ENCODE measurements at regions not wholly inside any gene's neighbourhood (a gene's known extent, or its start where the extent isn't known, plus 50 kb on each side); places are given as distances from the start of the nearest gene placed in this dataset.
"Not testable (repeated sequence)": the region's sequence is repeated elsewhere in the genome, so short reads cannot be mapped to it uniquely, and the experiment has no call there.

- DNase-seq, result no peak
Measured at GRCh38 chr11:69205743-69206612, 50.2 kb downstream of the SMIM38 start.

GRCh38 chr11:69206613-69206965, 50.9 kb downstream of the SMIM38 start:
- not testable (repeated sequence) for DNase-seq

GRCh38 chr11:69207165-69207889, 51.6 kb downstream of the SMIM38 start:
- DNase-seq, result no peak

GRCh38 chr11:69208190-69209037, 52.7 kb downstream of the SMIM38 start:
- no peak for DNase-seq

- DNase-seq, result no peak
Measured at GRCh38 chr11:69209038-69209350, 53.3 kb downstream of the SMIM38 start.

DNA sequence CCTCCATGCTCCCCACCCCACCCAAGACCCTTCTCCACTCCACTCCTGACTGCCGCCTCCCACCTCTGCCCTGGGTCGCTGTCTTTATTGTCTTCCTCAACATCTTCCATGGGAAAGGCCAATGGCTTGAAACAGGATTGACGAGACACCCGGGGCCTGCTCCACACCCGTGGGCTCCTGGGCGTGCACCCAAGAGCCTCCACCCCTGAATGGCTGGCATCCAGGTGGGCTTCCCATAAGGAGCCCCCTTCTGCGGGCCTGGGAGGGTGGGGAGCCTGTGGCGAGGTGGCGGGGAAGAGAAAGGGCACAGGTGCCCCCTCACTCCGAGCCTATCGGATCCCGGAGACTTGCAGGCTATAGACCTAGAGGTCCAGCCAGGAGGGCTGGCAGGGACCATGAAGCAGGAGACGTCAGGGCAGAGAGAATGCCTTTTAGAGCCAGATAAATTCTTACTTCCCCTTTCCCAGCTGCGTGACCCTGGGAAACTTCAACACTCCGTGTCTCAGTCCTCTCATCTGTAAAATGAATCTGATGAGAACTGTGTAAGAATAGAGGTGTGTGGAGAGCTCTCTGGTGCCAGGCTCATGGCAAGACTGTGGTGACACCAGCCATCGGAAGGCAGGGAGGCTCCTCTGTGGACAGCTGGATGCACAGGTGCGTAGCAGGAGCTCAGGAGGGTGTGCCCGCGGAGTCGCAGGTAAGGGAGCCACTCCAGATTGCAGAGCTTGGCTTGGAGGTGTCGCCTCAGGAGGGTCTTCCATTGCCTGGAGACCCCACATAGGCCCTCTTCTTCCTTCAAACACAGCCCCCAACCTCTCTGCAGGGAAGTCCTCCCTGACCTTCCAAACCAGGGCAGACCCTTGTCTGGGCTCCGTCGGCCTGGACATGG, 53.9 kb downstream of the SMIM38 start:
- DNase-seq, result no peak

DNA sequence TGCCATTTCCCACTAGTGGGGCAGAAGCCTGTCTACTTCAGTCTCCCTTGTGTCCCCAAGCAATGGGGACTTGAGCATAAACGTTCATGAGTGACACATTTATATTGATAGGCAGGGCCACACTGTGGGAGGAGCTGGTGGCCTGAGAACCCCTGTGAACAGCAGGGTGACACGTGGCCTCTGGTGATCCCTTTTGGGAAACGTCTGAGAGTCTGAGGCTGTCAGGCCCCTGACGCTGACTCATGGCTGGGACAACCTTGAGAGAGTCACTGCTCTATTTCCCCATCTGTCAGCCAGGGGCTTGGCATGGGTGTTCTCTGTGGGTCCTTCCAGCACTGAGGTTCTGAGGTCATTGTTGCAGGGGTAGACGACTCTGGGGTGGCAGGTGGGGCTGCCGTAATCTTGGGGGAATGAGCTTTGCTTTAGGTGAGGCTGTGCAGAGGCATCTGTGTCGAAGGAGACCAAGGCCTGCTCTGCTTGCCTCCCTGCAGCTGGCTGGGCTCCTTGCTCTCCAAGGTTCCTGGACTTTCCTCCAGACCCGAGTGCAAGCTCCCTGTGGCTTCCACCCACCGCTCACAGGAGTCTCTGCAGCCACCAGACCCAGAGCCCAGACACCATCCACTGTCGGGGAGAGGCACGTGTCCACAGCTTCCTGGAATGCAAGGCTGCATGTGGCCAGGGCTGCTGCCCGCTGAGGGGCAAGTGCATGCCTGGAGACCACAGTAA, 54.7 kb downstream of the SMIM38 start:
- DNase-seq, result no peak

GRCh38 chr11:69211540-69211919, 55.8 kb downstream of the SMIM38 start:
- no peak for DNase-seq

GRCh38 chr11:69211920-69212797, 56.4 kb downstream of the SMIM38 start:
- no peak for DNase-seq

DNA sequence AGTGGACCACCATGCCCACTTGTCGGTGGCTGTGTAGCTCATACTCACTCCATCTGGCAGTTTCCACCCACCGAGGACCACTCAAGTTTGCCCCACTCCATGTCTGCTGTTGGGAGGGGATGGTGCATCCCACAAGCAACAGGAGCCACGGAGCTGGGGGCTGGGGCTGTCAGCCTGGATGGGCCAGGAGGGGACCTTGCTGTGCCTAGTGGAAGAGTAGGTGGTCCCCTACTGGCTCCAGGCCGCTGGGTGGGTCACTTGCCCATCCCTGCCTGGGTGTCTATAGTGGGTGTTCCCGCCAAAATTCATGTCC, 57.0 kb downstream of the SMIM38 start:
- DNase-seq, result no peak

DNA sequence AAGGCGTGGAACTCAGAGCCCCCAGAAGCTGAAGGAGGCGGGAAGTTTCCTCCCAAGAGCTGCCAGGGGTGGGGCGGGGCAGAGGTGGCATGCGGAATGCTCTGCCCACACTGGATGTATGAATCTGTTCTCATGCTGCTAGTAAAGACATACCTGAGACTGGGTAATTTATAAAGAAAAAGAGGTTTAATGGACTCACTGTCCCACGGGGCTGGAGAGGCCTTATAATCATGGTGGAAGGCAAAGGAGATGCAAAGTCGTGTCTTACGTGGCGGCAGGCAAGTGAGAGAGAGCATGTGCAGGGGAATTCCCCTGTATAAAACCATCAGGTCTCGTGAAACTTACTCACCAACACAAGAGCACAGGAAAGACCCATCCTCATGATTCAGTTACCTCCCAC, 57.6 kb downstream of the SMIM38 start:
- DNase-seq, result peak; percentile 20

- no peak for DNase-seq
Measured at GRCh38 chr11:69213964-69214363, 58.2 kb downstream of the SMIM38 start.

- DNase-seq, result no peak
Measured at GRCh38 chr11:69215216-69215615, 59.5 kb downstream of the SMIM38 start.

GRCh38 chr11:69215784-69216415, 60.2 kb downstream of the SMIM38 start:
- DNase-seq, result no peak

GRCh38 chr11:69216647-69217051, 60.9 kb downstream of the SMIM38 start:
- DNase-seq, result no peak

- DNase-seq, result no peak
Measured at GRCh38 chr11:69217276-69218105, 61.8 kb downstream of the SMIM38 start.

- no peak for DNase-seq
Measured at GRCh38 chr11:69218271-69218682, 62.5 kb downstream of the SMIM38 start.

GRCh38 chr11:69218946-69219720, 63.4 kb downstream of the SMIM38 start:
- DNase-seq, result no peak

GRCh38 chr11:69219991-69220390, 64.3 kb downstream of the SMIM38 start:
- DNase-seq, result no peak
